ENCODE measurements at regions not wholly inside any gene's neighbourhood (a gene's known extent, or its start where the extent isn't known, plus 50 kb on each side); places are given as distances from the start of the nearest gene placed in this dataset.

DNA sequence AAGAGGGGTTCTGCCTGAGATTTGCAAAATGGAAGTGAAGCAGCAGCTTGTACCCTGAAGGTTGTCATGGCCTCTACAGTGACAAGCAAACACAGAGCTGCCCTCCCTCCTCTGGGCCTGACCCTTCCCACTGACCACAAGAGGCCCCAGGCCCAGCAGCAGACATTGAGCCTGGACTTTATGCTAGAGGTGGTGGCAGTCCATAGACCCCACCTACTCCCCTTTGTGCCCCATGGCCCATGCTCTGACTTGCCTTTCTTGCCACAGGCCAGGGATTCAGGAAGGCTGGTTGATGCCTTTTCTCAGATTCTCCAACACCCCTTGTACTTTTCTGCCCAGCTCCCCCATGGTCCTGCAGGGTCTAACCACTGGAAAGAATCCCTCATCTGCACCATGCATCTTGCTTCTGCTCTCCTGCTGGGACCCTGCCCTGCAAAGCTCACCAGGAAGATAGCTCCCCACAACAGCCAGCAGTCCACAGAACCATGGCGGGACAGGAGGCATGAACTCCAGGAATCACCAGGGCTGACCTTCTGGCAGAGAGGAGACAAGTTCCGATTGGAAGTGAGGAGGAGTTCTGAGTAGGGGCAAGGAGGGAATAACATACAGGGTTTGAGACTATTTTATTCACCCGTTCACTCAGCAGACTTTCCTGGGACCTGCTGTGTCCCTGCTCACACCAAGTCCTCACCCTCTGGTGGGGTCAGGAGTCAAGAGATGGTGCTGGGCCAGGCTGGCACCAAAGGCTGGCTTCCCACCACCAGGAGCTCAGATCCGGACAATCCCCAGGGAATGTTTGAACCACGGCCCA, 263.8 kb downstream of the SYK start:
- intact Hi-C loops (cut with DNase I) = no loop called here
- H3K27me3 ChIP-seq = no peaks in the 10 kb centered on the region
- WGBS, 2 donors = 88 to 93% methylated on average over 5 of the region's 5 CpGs
- no peaks in the 10 kb centered on the region for H3K9me3 ChIP-seq
- no peak overlapping the region for H3K27ac ChIP-seq
- TF ChIP-seq, protein P1, sequence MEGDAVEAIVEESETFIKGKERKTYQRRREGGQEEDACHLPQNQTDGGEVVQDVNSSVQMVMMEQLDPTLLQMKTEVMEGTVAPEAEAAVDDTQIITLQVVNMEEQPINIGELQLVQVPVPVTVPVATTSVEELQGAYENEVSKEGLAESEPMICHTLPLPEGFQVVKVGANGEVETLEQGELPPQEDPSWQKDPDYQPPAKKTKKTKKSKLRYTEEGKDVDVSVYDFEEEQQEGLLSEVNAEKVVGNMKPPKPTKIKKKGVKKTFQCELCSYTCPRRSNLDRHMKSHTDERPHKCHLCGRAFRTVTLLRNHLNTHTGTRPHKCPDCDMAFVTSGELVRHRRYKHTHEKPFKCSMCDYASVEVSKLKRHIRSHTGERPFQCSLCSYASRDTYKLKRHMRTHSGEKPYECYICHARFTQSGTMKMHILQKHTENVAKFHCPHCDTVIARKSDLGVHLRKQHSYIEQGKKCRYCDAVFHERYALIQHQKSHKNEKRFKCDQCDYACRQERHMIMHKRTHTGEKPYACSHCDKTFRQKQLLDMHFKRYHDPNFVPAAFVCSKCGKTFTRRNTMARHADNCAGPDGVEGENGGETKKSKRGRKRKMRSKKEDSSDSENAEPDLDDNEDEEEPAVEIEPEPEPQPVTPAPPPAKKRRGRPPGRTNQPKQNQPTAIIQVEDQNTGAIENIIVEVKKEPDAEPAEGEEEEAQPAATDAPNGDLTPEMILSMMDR (IDR thresholded peaks at IDR 0.05) = no peak
- TF ChIP-seq POLR2A (IDR thresholded peaks at IDR 0.05) = no peak
- peaks cover 10 to 19% of the 10 kb centered on the region in 2 donors for H3K4me1 ChIP-seq
- no peak overlapping the region for H3K4me3 ChIP-seq (replicated peaks in 1 of 3)
- DNase-seq = no peak
- H3K36me3 ChIP-seq = no peaks in the 10 kb centered on the region

- no peaks in the 10 kb centered on the region for H3K9me3 ChIP-seq
- peaks cover 6 to 13% of the 10 kb centered on the region in 2 donors for H3K4me1 ChIP-seq
- no peaks in the 10 kb centered on the region for H3K27me3 ChIP-seq
- TF ChIP-seq, protein P1 (IDR thresholded peaks at IDR 0.05) = no peak
- TF ChIP-seq POLR2A (IDR thresholded peaks at IDR 0.05) = no peak
- H3K36me3 ChIP-seq = no peaks in the 10 kb centered on the region
- 88 to 93% methylated on average over 7 of the region's 7 CpGs for WGBS, 2 donors
- DNase-seq = no peak
- H3K27ac ChIP-seq = no peak overlapping the region
- intact Hi-C loops (cut with DNase I) = no loop called here
- H3K4me3 ChIP-seq (replicated peaks in 1 of 3) = no peak overlapping the region
These were observed 264.4 kb downstream of the SYK start for GRCh38 chr9:91066042-91066415.

DNA sequence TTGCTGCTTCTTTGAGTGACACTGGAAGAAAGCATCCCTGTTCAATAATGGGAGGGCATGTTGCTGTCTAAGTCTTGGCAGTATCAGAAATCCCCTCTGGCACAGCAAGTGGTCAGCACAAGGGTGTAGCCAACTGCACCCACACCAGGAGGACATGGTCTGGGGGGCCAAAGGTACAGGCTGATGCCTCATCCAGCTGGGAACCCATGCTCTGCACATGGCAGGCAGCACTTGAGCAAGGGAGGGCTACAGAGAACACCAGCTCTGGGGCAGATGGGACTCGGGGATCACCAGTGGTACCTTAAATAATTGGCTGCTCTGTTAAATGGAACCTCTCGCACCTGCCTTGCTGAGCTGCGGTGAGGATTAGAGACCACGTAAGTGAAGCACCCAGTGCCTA, 265.2 kb downstream of the SYK start:
- intact Hi-C loops (cut with DNase I) = no loop called here
- Histone ChIP-seq H3K4me3 (replicated peaks in 1 of 3) (no peak overlapping the region), H3K27me3 (no peaks in the 10 kb centered on the region), H3K4me1 (peaks cover 0 to 6% of the 10 kb centered on the region in 2 donors), H3K27ac (no peak overlapping the region), H3K36me3 (no peaks in the 10 kb centered on the region), H3K9me3 (no peaks in the 10 kb centered on the region)
- TF ChIP-seq, protein P1 (IDR thresholded peaks at IDR 0.05) = no peak
- no peak for TF ChIP-seq POLR2A (IDR thresholded peaks at IDR 0.05)
- DNase-seq = no peak
- WGBS, 2 donors = 96 to 100% methylated on average over 4 of the region's 4 CpGs

DNA sequence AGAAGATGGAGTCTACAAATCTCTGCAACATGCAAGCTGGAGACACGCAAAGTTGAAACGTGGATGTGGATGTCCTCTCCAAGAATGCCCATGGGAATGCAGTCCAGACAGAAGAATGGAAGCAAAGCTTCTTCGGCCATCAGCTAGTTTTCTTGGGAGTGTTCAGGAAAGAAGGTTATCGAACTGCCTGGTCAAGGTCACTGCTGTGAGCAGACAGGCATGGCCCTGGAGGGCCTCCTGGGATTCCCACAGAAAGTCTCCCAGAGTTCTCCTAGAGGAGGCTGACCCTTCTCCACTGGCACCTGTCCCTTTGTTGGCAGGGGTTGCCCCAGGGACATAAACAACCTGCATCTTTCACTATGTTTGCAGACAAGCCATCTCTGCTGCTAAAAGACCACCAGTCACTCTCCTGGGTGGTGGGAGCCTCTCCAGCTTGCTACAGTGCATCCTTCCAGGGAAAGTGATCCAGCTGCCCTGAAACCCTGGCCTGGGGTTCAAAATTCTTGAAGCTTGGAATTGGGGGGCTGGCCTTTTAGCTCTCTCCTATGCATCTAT, 265.8 kb downstream of the SYK start:
- Histone ChIP-seq H3K4me3 (replicated peaks in 1 of 3) (no peak overlapping the region), H3K9me3 (no peaks in the 10 kb centered on the region), H3K27me3 (no peaks in the 10 kb centered on the region), H3K27ac (no peak overlapping the region), H3K36me3 (no peaks in the 10 kb centered on the region), H3K4me1 (peaks cover 0 to 6% of the 10 kb centered on the region in 2 donors)
- intact Hi-C loops (cut with DNase I) = no loop called here
- no peak for TF ChIP-seq POLR2A (IDR thresholded peaks at IDR 0.05)
- TF ChIP-seq, protein P1 (IDR thresholded peaks at IDR 0.05) = no peak
- WGBS, 2 donors = 88 to 98% methylated on average over 4 of the region's 4 CpGs
- DNase-seq = no peak
